OCI-LY3 (cell line): ENCODE measurements at regions not wholly inside any gene's neighbourhood (a gene's known extent, or its start where the extent isn't known, plus 50 kb on each side); places are given as distances from the start of the nearest gene placed in this dataset.

Experiments used
- EZH2phosphoT487 ChIP-seq: fragments of 200-600 bp; shearing (Covaris generic); IDR thresholded peaks from 2 replicates; pipeline ENCODE4 v1.6.1; 2018; ENCODE audit warnings: antibody characterized with exemption, mixed run types, low read depth
- TF ChIP-seq, protein P1 (sequence below): fragments of 200-600, 300-600 bp; sonication (generic); IDR thresholded peaks from 2 replicates; pipeline ENCODE4 v1.5.1; 2014; ENCODE audit warnings: antibody characterized with exemption, low read length, low read depth

DNA sequence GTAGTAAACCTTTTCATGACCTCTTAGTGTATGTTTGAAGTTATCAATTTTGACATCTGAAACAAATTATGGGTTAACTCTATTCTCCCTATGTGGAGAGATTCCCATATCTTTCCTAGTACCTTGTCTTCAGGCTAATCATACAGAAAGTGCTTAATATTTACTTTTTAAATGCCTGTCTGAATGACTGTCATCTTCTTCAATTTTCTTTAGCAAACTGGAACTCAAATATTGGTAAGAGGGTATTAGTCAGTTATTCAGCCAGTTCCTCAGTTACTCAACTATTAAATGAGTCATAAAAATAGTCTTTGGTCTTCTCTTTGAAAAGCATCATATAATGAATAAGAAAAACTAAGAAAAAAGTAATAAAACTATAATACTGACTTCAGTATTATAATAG lies 1038.0 kb upstream of the PIK3C3 start:
- TF ChIP-seq EZH2phosphoT487, result no peak
- TF ChIP-seq, protein P1, sequence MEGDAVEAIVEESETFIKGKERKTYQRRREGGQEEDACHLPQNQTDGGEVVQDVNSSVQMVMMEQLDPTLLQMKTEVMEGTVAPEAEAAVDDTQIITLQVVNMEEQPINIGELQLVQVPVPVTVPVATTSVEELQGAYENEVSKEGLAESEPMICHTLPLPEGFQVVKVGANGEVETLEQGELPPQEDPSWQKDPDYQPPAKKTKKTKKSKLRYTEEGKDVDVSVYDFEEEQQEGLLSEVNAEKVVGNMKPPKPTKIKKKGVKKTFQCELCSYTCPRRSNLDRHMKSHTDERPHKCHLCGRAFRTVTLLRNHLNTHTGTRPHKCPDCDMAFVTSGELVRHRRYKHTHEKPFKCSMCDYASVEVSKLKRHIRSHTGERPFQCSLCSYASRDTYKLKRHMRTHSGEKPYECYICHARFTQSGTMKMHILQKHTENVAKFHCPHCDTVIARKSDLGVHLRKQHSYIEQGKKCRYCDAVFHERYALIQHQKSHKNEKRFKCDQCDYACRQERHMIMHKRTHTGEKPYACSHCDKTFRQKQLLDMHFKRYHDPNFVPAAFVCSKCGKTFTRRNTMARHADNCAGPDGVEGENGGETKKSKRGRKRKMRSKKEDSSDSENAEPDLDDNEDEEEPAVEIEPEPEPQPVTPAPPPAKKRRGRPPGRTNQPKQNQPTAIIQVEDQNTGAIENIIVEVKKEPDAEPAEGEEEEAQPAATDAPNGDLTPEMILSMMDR, result no peak
